ENCODE measurements at regions not wholly inside any gene's neighbourhood (a gene's known extent, or its start where the extent isn't known, plus 50 kb on each side); places are given as distances from the start of the nearest gene placed in this dataset.

DNA sequence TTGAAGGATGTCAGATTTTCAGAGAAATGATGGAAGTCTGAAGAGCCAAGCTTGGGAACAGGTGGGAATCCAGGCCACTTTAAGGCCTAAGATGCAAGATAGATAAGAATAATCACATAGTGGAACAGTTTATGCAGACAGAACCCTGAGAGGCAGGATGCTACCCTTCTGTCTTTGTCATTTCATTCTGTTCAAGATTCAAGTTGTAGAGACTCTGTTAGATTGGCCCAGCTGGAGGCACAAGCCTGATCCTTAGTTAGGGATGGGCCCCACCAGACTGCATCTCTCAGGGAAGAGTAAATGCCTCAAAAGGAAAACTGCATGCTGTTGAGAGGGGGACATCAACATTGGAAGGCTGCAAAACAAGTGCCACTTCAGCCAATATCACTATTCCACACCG, 287.0 kb downstream of the PCNX1 start:
- no peak overlapping the region for H3K27ac ChIP-seq (ENCODE audit: extremely low read depth, low read depth, low read length)
- H3K79me2 ChIP-seq (ENCODE audit: control insufficient read depth, insufficient read depth, low read length), result no peaks in the 10 kb centered on the region
- H2AFZ ChIP-seq (ENCODE audit: low read depth, low read length), result no peak overlapping the region
- ChIA-PET POLR2A (no interaction called here), CTCF (ENCODE audit: low intra/inter-chr PET ratio) (no interaction called here)
- H4K20me1 ChIP-seq (replicated peaks; ENCODE audit: control insufficient read depth, insufficient read depth, low read length), result no peaks in the 10 kb centered on the region
- TF ChIP-seq, protein P1, sequence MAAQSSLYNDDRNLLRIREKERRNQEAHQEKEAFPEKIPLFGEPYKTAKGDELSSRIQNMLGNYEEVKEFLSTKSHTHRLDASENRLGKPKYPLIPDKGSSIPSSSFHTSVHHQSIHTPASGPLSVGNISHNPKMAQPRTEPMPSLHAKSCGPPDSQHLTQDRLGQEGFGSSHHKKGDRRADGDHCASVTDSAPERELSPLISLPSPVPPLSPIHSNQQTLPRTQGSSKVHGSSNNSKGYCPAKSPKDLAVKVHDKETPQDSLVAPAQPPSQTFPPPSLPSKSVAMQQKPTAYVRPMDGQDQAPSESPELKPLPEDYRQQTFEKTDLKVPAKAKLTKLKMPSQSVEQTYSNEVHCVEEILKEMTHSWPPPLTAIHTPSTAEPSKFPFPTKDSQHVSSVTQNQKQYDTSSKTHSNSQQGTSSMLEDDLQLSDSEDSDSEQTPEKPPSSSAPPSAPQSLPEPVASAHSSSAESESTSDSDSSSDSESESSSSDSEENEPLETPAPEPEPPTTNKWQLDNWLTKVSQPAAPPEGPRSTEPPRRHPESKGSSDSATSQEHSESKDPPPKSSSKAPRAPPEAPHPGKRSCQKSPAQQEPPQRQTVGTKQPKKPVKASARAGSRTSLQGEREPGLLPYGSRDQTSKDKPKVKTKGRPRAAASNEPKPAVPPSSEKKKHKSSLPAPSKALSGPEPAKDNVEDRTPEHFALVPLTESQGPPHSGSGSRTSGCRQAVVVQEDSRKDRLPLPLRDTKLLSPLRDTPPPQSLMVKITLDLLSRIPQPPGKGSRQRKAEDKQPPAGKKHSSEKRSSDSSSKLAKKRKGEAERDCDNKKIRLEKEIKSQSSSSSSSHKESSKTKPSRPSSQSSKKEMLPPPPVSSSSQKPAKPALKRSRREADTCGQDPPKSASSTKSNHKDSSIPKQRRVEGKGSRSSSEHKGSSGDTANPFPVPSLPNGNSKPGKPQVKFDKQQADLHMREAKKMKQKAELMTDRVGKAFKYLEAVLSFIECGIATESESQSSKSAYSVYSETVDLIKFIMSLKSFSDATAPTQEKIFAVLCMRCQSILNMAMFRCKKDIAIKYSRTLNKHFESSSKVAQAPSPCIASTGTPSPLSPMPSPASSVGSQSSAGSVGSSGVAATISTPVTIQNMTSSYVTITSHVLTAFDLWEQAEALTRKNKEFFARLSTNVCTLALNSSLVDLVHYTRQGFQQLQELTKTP (IDR thresholded peaks at IDR 0.05; ENCODE audit: low read depth in 1 of 2, partially characterized antibody in 2 of 2), result no peak
- TF ChIP-seq, protein P2, sequence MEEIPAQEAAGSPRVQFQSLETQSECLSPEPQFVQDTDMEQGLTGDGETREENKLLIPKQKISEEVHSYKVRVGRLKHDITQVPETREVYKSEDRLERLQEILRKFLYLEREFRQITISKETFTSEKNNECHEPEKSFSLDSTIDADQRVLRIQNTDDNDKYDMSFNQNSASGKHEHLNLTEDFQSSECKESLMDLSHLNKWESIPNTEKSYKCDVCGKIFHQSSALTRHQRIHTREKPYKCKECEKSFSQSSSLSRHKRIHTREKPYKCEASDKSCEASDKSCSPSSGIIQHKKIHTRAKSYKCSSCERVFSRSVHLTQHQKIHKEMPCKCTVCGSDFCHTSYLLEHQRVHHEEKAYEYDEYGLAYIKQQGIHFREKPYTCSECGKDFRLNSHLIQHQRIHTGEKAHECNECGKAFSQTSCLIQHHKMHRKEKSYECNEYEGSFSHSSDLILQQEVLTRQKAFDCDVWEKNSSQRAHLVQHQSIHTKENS (CRISPR knock-in tag; IDR thresholded peaks at IDR 0.05), result no peak
- TF ChIP-seq ZKSCAN8 (CRISPR knock-in tag; IDR thresholded peaks at IDR 0.05) (no peak), ASH1L (IDR thresholded peaks at IDR 0.05; ENCODE audit: borderline replicate concordance, low read depth, partially characterized antibody) (no peak), TAF7 (tag; IDR thresholded peaks at IDR 0.05) (no peak), SRSF7 (optimal IDR thresholded peaks at IDR 0.05; ENCODE audit: low read depth, low read length) (no peak), HNRNPLL (IDR thresholded peaks at IDR 0.05; ENCODE audit: low read depth, low read length, poor library complexity, severe bottlenecking) (no peak), FOXJ2 (tag; IDR thresholded peaks at IDR 0.05) (no peak), ESRRB (CRISPR knock-in tag; IDR thresholded peaks at IDR 0.05; ENCODE audit: borderline replicate concordance) (no peak), POLR2AphosphoS5 (IDR thresholded peaks at IDR 0.05; ENCODE audit: control insufficient read depth, insufficient read depth, low read depth, low read length) (no peak)
- TF ChIP-seq, protein P3, sequence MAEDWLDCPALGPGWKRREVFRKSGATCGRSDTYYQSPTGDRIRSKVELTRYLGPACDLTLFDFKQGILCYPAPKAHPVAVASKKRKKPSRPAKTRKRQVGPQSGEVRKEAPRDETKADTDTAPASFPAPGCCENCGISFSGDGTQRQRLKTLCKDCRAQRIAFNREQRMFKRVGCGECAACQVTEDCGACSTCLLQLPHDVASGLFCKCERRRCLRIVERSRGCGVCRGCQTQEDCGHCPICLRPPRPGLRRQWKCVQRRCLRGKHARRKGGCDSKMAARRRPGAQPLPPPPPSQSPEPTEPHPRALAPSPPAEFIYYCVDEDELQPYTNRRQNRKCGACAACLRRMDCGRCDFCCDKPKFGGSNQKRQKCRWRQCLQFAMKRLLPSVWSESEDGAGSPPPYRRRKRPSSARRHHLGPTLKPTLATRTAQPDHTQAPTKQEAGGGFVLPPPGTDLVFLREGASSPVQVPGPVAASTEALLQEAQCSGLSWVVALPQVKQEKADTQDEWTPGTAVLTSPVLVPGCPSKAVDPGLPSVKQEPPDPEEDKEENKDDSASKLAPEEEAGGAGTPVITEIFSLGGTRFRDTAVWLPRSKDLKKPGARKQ (CRISPR knock-in tag; IDR thresholded peaks at IDR 0.05), result no peak
- TF ChIP-seq, protein P4, sequence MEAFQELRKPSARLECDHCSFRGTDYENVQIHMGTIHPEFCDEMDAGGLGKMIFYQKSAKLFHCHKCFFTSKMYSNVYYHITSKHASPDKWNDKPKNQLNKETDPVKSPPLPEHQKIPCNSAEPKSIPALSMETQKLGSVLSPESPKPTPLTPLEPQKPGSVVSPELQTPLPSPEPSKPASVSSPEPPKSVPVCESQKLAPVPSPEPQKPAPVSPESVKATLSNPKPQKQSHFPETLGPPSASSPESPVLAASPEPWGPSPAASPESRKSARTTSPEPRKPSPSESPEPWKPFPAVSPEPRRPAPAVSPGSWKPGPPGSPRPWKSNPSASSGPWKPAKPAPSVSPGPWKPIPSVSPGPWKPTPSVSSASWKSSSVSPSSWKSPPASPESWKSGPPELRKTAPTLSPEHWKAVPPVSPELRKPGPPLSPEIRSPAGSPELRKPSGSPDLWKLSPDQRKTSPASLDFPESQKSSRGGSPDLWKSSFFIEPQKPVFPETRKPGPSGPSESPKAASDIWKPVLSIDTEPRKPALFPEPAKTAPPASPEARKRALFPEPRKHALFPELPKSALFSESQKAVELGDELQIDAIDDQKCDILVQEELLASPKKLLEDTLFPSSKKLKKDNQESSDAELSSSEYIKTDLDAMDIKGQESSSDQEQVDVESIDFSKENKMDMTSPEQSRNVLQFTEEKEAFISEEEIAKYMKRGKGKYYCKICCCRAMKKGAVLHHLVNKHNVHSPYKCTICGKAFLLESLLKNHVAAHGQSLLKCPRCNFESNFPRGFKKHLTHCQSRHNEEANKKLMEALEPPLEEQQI (IDR thresholded peaks at IDR 0.05), result no peak
- no TSS peak for BruUV-seq (replicated peaks)
- H3K4me1 ChIP-seq (replicated peaks in 1 of 2; ENCODE audit: control insufficient read depth in 2 of 2, insufficient read depth in 2 of 2, low read length in 2 of 2), result no peaks in the 10 kb centered on the region
- no peak overlapping the region for H3K9ac ChIP-seq (ENCODE audit: insufficient read depth in 1 of 2, low read depth in 2 of 2, low read length in 2 of 2)
- H3K36me3 ChIP-seq (ENCODE audit: control insufficient read depth, insufficient read depth, low read length), result no peaks in the 10 kb centered on the region
- H3K9me1 ChIP-seq (ENCODE audit: control insufficient read depth, insufficient read depth, low read length), result no peaks in the 10 kb centered on the region
- ATAC-seq (no peak), DNase-seq (ENCODE audit: extremely low read depth in 1 of 4, low spot score in 3 of 4) (no peak), FAIRE-seq (no peak)
- WGBS (ENCODE audit: insufficient coverage, low coverage, missing lambda C conversion rate), result 0% methylated on average over 1 of the region's 1 CpG
- intact Hi-C loops (cut with micrococcal nuclease) (no loop called here), in situ Hi-C loops (cut with MboI) (no loop called here)
- no peaks in the 10 kb centered on the region for H3K9me3 ChIP-seq (replicated peaks; ENCODE audit: control insufficient read depth, insufficient read depth, low read depth, low read length)
- H3K27me3 ChIP-seq (ENCODE audit: control insufficient read depth in 2 of 2, insufficient read depth in 2 of 2, low read length in 2 of 2), result peaks cover 0 to 13% of the 10 kb centered on the region in 2 experiments; a peak in 2 of 5 replicates
- no peak overlapping the region for H3K4me3 ChIP-seq
- H3K4me2 ChIP-seq (ENCODE audit: insufficient read depth, low read length), result no peak overlapping the region

All from K562 (cell line).